Mesenchymal stem cell (in vitro differentiated cells and primary cell): ENCODE measurements at regions not wholly inside any gene's neighbourhood (a gene's known extent, or its start where the extent isn't known, plus 50 kb on each side); places are given as distances from the start of the nearest gene placed in this dataset.

Experiments used
- DNase-seq: peaks from one replicate; pipeline ENCODE4 v3.0.0-alpha.2; 2013
- H2AFZ ChIP-seq: one replicate; pipeline ENCODE4 v1.6.1; 2013; ENCODE audit warnings: low read depth, mild to moderate bottlenecking, control low read depth, inconsistent platforms, low read length, moderate library complexity
- H2AK5ac ChIP-seq: 2 replicates; pipeline ENCODE4 v1.6.1; 2013; ENCODE audit warnings: low read length, moderate library complexity, mild to moderate bottlenecking, inconsistent platforms; ENCODE audit not compliant: severe bottlenecking
- H2BK120ac ChIP-seq: one replicate; pipeline ENCODE4 v1.6.1; 2013; ENCODE audit warnings: low read depth, mild to moderate bottlenecking, inconsistent platforms, low read length, moderate library complexity
- H2BK12ac ChIP-seq, 2 experiments: one replicate each; pipeline ENCODE4 v1.6.1; 2013; ENCODE audit warnings: inconsistent platforms in 2 of 2, low read length in 2 of 2, mild to moderate bottlenecking in 2 of 2, moderate library complexity in 2 of 2, control low read depth in 1 of 2
- H2BK15ac ChIP-seq: one replicate; pipeline ENCODE4 v1.6.1; 2013; ENCODE audit warnings: mild to moderate bottlenecking, low read depth, inconsistent platforms; ENCODE audit not compliant: poor library complexity, severe bottlenecking
- H2BK5ac ChIP-seq: 2 replicates; pipeline ENCODE4 v1.6.1; 2013; ENCODE audit warnings: low read depth, mild to moderate bottlenecking, low read length, control low read depth, inconsistent platforms; ENCODE audit not compliant: poor library complexity, severe bottlenecking
- H3K14ac ChIP-seq, 2 experiments: one replicate each; pipeline ENCODE4 v1.6.1; 2013; ENCODE audit warnings: inconsistent platforms in 2 of 2, low read length in 2 of 2, control low read depth in 1 of 2, mild to moderate bottlenecking in 1 of 2, moderate library complexity in 1 of 2
- H3K18ac ChIP-seq, 2 experiments: one replicate each; pipeline ENCODE4 v1.6.1; 2013; ENCODE audit warnings: inconsistent platforms in 2 of 2, low read length in 2 of 2, control low read depth in 1 of 2, low read depth in 1 of 2, mild to moderate bottlenecking in 1 of 2
- H3K23ac ChIP-seq, 2 experiments: one replicate each; pipeline ENCODE4 v1.6.1; 2013; ENCODE audit warnings: inconsistent platforms in 2 of 2, low read length in 2 of 2, mild to moderate bottlenecking in 2 of 2, moderate library complexity in 2 of 2, control low read depth in 1 of 2
- H3K27ac ChIP-seq: 2 replicates; pipeline ENCODE4 v1.5.1; 2013; ENCODE audit warnings: mild to moderate bottlenecking, moderate library complexity, low read length, control low read depth, inconsistent platforms; ENCODE audit not compliant: poor library complexity, severe bottlenecking
- H3K27me3 ChIP-seq, 2 experiments: 2 replicates each; pipeline versions ENCODE4 v1.6.1 to v1.7.0; 2013; ENCODE audit warnings: low read length in 2 of 2, mild to moderate bottlenecking in 2 of 2, moderate library complexity in 2 of 2, control low read depth in 1 of 2, inconsistent platforms in 1 of 2; ENCODE audit not compliant: control insufficient read depth in 1 of 2, insufficient read depth in 1 of 2
- H3K36me3 ChIP-seq, 2 experiments: 2 replicates each; pipeline versions ENCODE4 v1.6.1 to v1.7.0; 2013; ENCODE audit warnings: low read length in 2 of 2, control low read depth in 1 of 2, inconsistent platforms in 1 of 2, low read depth in 1 of 2, mild to moderate bottlenecking in 1 of 2; ENCODE audit not compliant: insufficient read depth in 2 of 2, control insufficient read depth in 1 of 2
- H3K4ac ChIP-seq, 2 experiments: one replicate each; pipeline ENCODE4 v1.6.1; 2013; ENCODE audit warnings: inconsistent platforms in 2 of 2, low read length in 2 of 2, mild to moderate bottlenecking in 2 of 2, moderate library complexity in 2 of 2, control low read depth in 1 of 2, low read depth in 1 of 2
- H3K4me1 ChIP-seq: 2 replicates; pipeline ENCODE4 v1.6.1; 2013; ENCODE audit warnings: low read depth, low read length, control low read depth; ENCODE audit not compliant: control insufficient read depth, insufficient read depth
- H3K4me2 ChIP-seq: 2 replicates; pipeline ENCODE4 v1.6.1; 2013; ENCODE audit warnings: low read length, mild to moderate bottlenecking, inconsistent platforms; ENCODE audit not compliant: poor library complexity, severe bottlenecking
- H3K4me3 ChIP-seq, 2 experiments: 2 replicates each; pipeline versions ENCODE4 v1.5.1 to v1.7.0; 2013; ENCODE audit warnings: low read length in 2 of 2, mild to moderate bottlenecking in 2 of 2, control low read depth in 1 of 2, low read depth in 1 of 2; ENCODE audit not compliant: insufficient read depth in 1 of 2
- H3K79me1 ChIP-seq: replicated peaks from 2 replicates; pipeline ENCODE4 v1.6.1; 2013; ENCODE audit warnings: mild to moderate bottlenecking, control low read depth, low read length, inconsistent platforms; ENCODE audit not compliant: poor library complexity, severe bottlenecking
- H3K9ac ChIP-seq: 2 replicates; pipeline ENCODE4 v1.7.0; 2013; ENCODE audit warnings: mild to moderate bottlenecking, low read length, moderate library complexity
- H3K9me3 ChIP-seq: 2 replicates; pipeline ENCODE4 v1.7.0; 2013; ENCODE audit warnings: mild to moderate bottlenecking, low read length; ENCODE audit not compliant: control insufficient read depth
- H4K8ac ChIP-seq: one replicate; pipeline ENCODE4 v1.6.1; 2013; ENCODE audit warnings: inconsistent platforms, mild to moderate bottlenecking, low read length, moderate library complexity
- H4K91ac ChIP-seq: one replicate; pipeline ENCODE4 v1.6.1; 2013; ENCODE audit warnings: mild to moderate bottlenecking, low read length, inconsistent platforms
- WGBS: methylation state at CpG from one replicate; pipeline ENCODE4 v1.1.7; 2013; ENCODE audit warnings: mixed read lengths; 5-methylcytosine and 5-hydroxymethylcytosine counted together

- no peaks in the 10 kb centered on the region for H3K79me1 ChIP-seq
- no peak overlapping the region for H3K4me3 ChIP-seq
- no peak overlapping the region for H4K8ac ChIP-seq
- no peaks in the 10 kb centered on the region for H3K36me3 ChIP-seq
- no peaks in the 10 kb centered on the region for H3K4me1 ChIP-seq
- H3K4ac ChIP-seq, result no peak overlapping the region
- no peak overlapping the region for H3K18ac ChIP-seq
- H2AK5ac ChIP-seq, result no peak overlapping the region
- no peak overlapping the region for H4K91ac ChIP-seq
- no peak for DNase-seq
- no peak overlapping the region for H3K23ac ChIP-seq
- no peak overlapping the region for H3K27ac ChIP-seq
- no peak overlapping the region for H2BK15ac ChIP-seq
- no CpG with 5 or more reads among the region's 1 CpG for WGBS
- H2BK5ac ChIP-seq, result no peak overlapping the region
- no peak overlapping the region for H2AFZ ChIP-seq
- no peak overlapping the region for H2BK12ac ChIP-seq
- peaks cover 0 to 44% of the 10 kb centered on the region in 2 experiments for H3K27me3 ChIP-seq
- no peaks in the 10 kb centered on the region for H3K9me3 ChIP-seq
- no peak overlapping the region for H3K14ac ChIP-seq
- no peak overlapping the region for H3K9ac ChIP-seq
- H3K4me2 ChIP-seq, result no peak overlapping the region
- no peak overlapping the region for H2BK120ac ChIP-seq
Observed at GRCh38 chr10:29048506-29048905, 240.4 kb upstream of the LYZL1 start.

DNA sequence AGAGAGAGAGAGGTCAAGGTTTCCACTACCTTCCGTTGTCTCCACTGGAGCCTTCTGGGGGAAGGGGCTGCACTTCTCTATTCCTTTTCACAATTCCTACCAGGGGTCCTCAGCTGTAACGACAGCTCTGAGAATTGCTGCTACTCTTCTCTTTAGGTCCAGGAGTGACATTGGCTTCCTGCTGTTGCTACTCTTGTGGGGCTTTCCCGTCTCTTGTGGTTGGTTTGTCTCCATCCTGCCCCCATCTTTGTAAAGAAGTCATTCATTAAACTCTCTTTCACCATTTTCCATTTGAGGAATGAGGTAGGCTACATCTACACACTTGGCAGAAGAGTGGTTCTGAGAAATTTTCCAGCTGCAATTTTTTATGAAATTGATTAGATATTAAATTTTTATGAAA is 238.8 kb upstream of the LYZL1 start:
- no peak overlapping the region for H2BK15ac ChIP-seq
- H3K27ac ChIP-seq, result no peak overlapping the region
- no peak overlapping the region for H4K91ac ChIP-seq
- no peak overlapping the region for H4K8ac ChIP-seq
- no peak for DNase-seq
- 86% methylated on average over 2 of the region's 3 CpGs for WGBS
- H3K9ac ChIP-seq, result no peak overlapping the region
- no peak overlapping the region for H3K14ac ChIP-seq
- no peak overlapping the region for H2AFZ ChIP-seq
- no peak overlapping the region for H3K23ac ChIP-seq
- no peak overlapping the region for H3K4me2 ChIP-seq
- no peak overlapping the region for H2BK5ac ChIP-seq
- no peaks in the 10 kb centered on the region for H3K36me3 ChIP-seq
- no peak overlapping the region for H2BK120ac ChIP-seq
- no peak overlapping the region for H2AK5ac ChIP-seq
- no peaks in the 10 kb centered on the region for H3K4me1 ChIP-seq
- H3K9me3 ChIP-seq, result no peaks in the 10 kb centered on the region
- no peak overlapping the region for H2BK12ac ChIP-seq
- H3K18ac ChIP-seq, result no peak overlapping the region
- H3K4me3 ChIP-seq, result no peak overlapping the region
- no peak overlapping the region for H3K4ac ChIP-seq
- no peaks in the 10 kb centered on the region for H3K79me1 ChIP-seq
- peaks cover 0 to 55% of the 10 kb centered on the region in 2 experiments for H3K27me3 ChIP-seq

GRCh38 chr10:29055101-29055500 is 233.8 kb upstream of the LYZL1 start:
- H2AFZ ChIP-seq, result no peak overlapping the region
- peak; percentile 17 for DNase-seq
- no peak overlapping the region for H2BK5ac ChIP-seq
- H2BK12ac ChIP-seq, result no peak overlapping the region
- no peak overlapping the region for H2AK5ac ChIP-seq
- H2BK120ac ChIP-seq, result no peak overlapping the region
- no peak overlapping the region for H3K4me3 ChIP-seq
- H3K27ac ChIP-seq, result no peak overlapping the region
- no peak overlapping the region for H3K4me2 ChIP-seq
- no peak overlapping the region for H4K8ac ChIP-seq
- no peaks in the 10 kb centered on the region for H3K79me1 ChIP-seq
- H2BK15ac ChIP-seq, result no peak overlapping the region
- no peaks in the 10 kb centered on the region for H3K4me1 ChIP-seq
- peaks cover 0 to 51% of the 10 kb centered on the region in 2 experiments for H3K27me3 ChIP-seq
- no peak overlapping the region for H3K4ac ChIP-seq
- no peak overlapping the region for H3K18ac ChIP-seq
- no peaks in the 10 kb centered on the region for H3K36me3 ChIP-seq
- WGBS, result 43% methylated on average over 1 of the region's 2 CpGs
- H3K14ac ChIP-seq, result no peak overlapping the region
- H4K91ac ChIP-seq, result no peak overlapping the region
- H3K23ac ChIP-seq, result no peak overlapping the region
- H3K9ac ChIP-seq, result no peak overlapping the region
- no peaks in the 10 kb centered on the region for H3K9me3 ChIP-seq

- Histone ChIP-seq H3K4me2 (no peak overlapping the region), H2AK5ac (no peak overlapping the region), H3K18ac (no peak overlapping the region), H2BK120ac (no peak overlapping the region), H3K9ac (no peak overlapping the region), H3K4ac (no peak overlapping the region), H3K36me3 (no peaks in the 10 kb centered on the region), H3K79me1 (no peaks in the 10 kb centered on the region), H3K4me1 (no peaks in the 10 kb centered on the region), H2BK12ac (no peak overlapping the region), H2BK5ac (no peak overlapping the region), H3K23ac (no peak overlapping the region), H4K91ac (no peak overlapping the region), H3K4me3 (no peak overlapping the region), H2BK15ac (no peak overlapping the region), H3K14ac (no peak overlapping the region), H3K27me3 (peaks cover 0 to 40% of the 10 kb centered on the region in 2 experiments), H3K27ac (no peak overlapping the region), H4K8ac (no peak overlapping the region), H3K9me3 (no peaks in the 10 kb centered on the region), H2AFZ (no peak overlapping the region)
- 70% methylated on average over 2 of the region's 2 CpGs for WGBS
- DNase-seq, result no peak
Observed at GRCh38 chr10:29056729-29057128, 232.1 kb upstream of the LYZL1 start.
